Immature natural killer cell (primary cell): ENCODE measurements at regions not wholly inside any gene's neighbourhood (a gene's known extent, or its start where the extent isn't known, plus 50 kb on each side); places are given as distances from the start of the nearest gene placed in this dataset.

Experiments
- DNase-seq, 3 donors: peaks; one replicate each; pipeline ENCODE4 v3.0.0; 2022; ENCODE audit warnings: mixed read lengths in 1 of 3
- H3K27ac Mint-ChIP-seq, 6 donors: one replicate each; pipeline ENCODE4 v1.8.0; 2020; ENCODE audit warnings: mixed read lengths in 6 of 6, mild to moderate bottlenecking in 5 of 6, inconsistent platforms in 4 of 6, moderate library complexity in 3 of 6
- H3K27me3 Mint-ChIP-seq, 3 donors: one replicate each; pipeline ENCODE4 v1.8.0; 2020 to 2021; ENCODE audit warnings: low read depth in 3 of 3, mild to moderate bottlenecking in 3 of 3, mixed read lengths in 3 of 3, moderate library complexity in 3 of 3, inconsistent platforms in 1 of 3
- H3K36me3 Mint-ChIP-seq, 3 donors: one replicate each; pipeline ENCODE4 v1.8.0; 2020; ENCODE audit warnings: mixed read lengths in 3 of 3, inconsistent platforms in 2 of 3, mild to moderate bottlenecking in 2 of 3
- H3K4me1 Mint-ChIP-seq, 2 donors: one replicate each; pipeline ENCODE4 v1.8.0; 2020; ENCODE audit warnings: inconsistent platforms in 2 of 2, mild to moderate bottlenecking in 2 of 2, mixed read lengths in 2 of 2, moderate library complexity in 1 of 2
- H3K4me3 Mint-ChIP-seq, 5 donors: one replicate each; pipeline ENCODE4 v1.8.0; 2020; ENCODE audit warnings: mild to moderate bottlenecking in 5 of 5, mixed read lengths in 5 of 5, inconsistent platforms in 3 of 5, moderate library complexity in 3 of 5
- H3K9me3 Mint-ChIP-seq, 6 donors: one replicate each; pipeline ENCODE4 v1.8.0; 2020; ENCODE audit warnings: mild to moderate bottlenecking in 6 of 6, mixed read lengths in 6 of 6, inconsistent platforms in 4 of 6, moderate library complexity in 3 of 6

DNA sequence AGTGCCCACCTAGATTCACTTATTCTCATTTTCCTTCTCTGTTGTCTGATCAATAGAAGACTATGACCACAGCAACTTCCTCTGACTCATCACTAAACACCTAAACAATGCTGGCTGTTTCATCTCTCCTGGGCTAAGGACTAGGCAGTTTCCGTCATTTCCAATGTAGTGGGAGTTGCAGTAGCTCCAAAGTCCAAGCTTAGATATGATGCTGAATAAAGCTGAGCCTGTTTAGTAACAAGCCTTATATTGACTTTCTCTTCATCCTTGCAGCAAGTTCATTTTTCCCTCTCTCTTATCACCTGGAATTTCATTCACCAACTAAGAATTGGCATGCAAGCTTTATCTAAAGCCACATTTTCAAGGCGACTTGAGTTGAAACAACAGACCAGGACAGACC, 53.5 kb upstream of the PCDH9 start:
- no peaks in the 10 kb centered on the region for H3K4me1 Mint-ChIP-seq
- no peaks in the 10 kb centered on the region for H3K36me3 Mint-ChIP-seq
- no peak overlapping the region for H3K4me3 Mint-ChIP-seq
- DNase-seq = no peak
- H3K9me3 Mint-ChIP-seq = peaks cover 0 to 25% (median 5%) of the 10 kb centered on the region in 6 donors
- no peak overlapping the region for H3K27ac Mint-ChIP-seq
- peaks cover 0 to 2% (median 0%) of the 10 kb centered on the region in 3 donors for H3K27me3 Mint-ChIP-seq

DNA sequence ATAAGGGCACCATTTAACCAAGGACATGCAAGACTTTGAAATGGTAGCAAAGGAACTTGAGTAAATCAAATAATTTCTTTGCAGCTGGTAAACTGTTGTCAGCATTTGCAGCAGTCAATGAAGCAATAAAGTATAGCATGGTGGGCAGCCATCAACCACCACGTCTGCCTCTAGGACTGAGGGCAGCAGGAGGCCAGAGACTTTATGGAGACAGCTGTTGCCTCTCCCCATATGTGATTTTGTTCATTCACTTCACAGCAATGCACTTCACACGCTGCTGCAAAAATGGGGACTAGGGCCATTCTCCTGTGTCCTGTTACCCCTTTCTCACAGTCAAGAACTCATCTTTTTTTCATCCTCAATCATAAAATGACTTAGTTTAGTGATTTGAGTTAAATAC, 51.3 kb upstream of the PCDH9 start:
- Mint-ChIP-seq H3K4me3 (no peak overlapping the region), H3K9me3 (peaks cover 0 to 24% (median 3%) of the 10 kb centered on the region in 6 donors), H3K4me1 (no peaks in the 10 kb centered on the region), H3K27me3 (peaks cover 0 to 2% (median 0%) of the 10 kb centered on the region in 3 donors), H3K36me3 (no peaks in the 10 kb centered on the region), H3K27ac (no peak overlapping the region)
- DNase-seq = no peak
